Coronary artery (tissue), 2 donors: ENCODE measurements at regions not wholly inside any gene's neighbourhood (a gene's known extent, or its start where the extent isn't known, plus 50 kb on each side); places are given as distances from the start of the nearest gene placed in this dataset.

Experiments used
- DNase-seq: peaks from one replicate; pipeline ENCODE4 v3.0.0-alpha.2; 2017; ENCODE audit warnings: low spot score
- H3K27ac ChIP-seq, 2 donors: fragments of 200-600 bp; sonication (generic); one replicate each; pipeline ENCODE4 v1.5.1; 2016 to 2019
- H3K4me3 ChIP-seq: fragments of 200-600 bp; sonication (generic); 2 replicates; pipeline ENCODE4 v1.5.1; 2016; ENCODE audit warnings: mild to moderate bottlenecking, moderate library complexity
- CTCF ChIP-seq: fragments of 200-600 bp; sonication (generic); IDR thresholded peaks from one replicate; pipeline ENCODE4 v1.5.1; 2019; ENCODE audit warnings: antibody characterized with exemption

- no peak for DNase-seq
- TF ChIP-seq CTCF = no peak
- Histone ChIP-seq H3K4me3 (no peak overlapping the region), H3K27ac (no peak overlapping the region)
Observed at GRCh38 chr9:1335174-1335573, 285.0 kb downstream of the DMRT2 start.

- Histone ChIP-seq H3K27ac (no peak overlapping the region), H3K4me3 (no peak overlapping the region)
- no peak for TF ChIP-seq CTCF
- no peak for DNase-seq
Observed at GRCh38 chr9:1337169-1337568, 287.0 kb downstream of the DMRT2 start.

- Histone ChIP-seq H3K4me3 (no peak overlapping the region), H3K27ac (no peak overlapping the region)
- no peak for DNase-seq
- TF ChIP-seq CTCF = no peak
Observed at GRCh38 chr9:1340390-1340789, 290.2 kb downstream of the DMRT2 start.

- no peak overlapping the region for H3K27ac ChIP-seq
- no peak for TF ChIP-seq CTCF
- H3K4me3 ChIP-seq = no peak overlapping the region
- no peak for DNase-seq
Observed at GRCh38 chr9:1353291-1353690, 303.1 kb downstream of the DMRT2 start.

DNA sequence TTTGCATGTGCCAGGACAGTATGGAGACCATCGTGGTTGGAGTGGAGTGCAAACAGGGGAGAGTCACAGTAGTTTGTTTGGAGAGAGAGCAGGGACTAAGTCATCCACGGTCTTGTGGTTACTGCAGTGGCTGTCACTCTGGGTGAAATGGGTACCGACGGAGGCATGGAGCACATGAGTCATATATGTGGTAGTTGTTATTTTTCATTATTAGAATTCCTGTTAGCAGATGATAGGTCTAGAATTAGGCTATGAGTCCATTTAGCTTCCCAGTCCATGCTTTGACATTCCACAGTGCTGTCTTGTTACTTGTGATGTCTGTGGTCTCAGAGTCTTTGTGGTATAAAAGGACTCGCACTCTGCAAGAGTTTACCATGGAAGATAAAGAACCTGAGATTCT is 303.9 kb downstream of the DMRT2 start:
- no peak for TF ChIP-seq CTCF
- H3K27ac ChIP-seq = no peak overlapping the region
- DNase-seq = no peak
- H3K4me3 ChIP-seq = no peak overlapping the region

GRCh38 chr9:1354606-1355005 is 304.4 kb downstream of the DMRT2 start:
- Histone ChIP-seq H3K27ac (no peak overlapping the region), H3K4me3 (no peak overlapping the region)
- no peak for DNase-seq
- no peak for TF ChIP-seq CTCF

DNA sequence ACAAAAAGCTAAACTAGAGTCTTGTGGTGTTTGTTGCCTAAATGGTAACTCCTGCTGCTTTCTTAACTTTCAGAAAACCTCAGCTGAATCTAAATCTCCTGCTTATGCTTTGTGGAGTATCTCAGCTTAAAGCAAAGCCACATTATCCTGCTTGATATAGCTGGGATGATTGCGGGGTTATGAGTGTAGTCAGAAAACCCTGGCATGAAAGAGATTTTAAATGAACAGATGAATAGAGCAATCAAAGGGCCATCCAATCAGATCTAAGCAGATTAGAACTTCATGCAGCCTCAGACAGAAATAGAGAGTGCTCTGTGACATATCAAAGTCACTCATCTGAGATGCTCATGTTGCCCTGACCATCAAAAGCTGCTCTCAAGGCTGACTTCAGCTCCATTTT is 305.5 kb downstream of the DMRT2 start:
- no peak for DNase-seq
- TF ChIP-seq CTCF = no peak
- H3K4me3 ChIP-seq = no peak overlapping the region
- H3K27ac ChIP-seq = no peak overlapping the region
